ENCODE measurements at regions not wholly inside any gene's neighbourhood (a gene's known extent, or its start where the extent isn't known, plus 50 kb on each side); places are given as distances from the start of the nearest gene placed in this dataset.

GRCh38 chr19:32091241-32091640 lies 254.2 kb upstream of the ZNF507 start:
- H3K27ac ChIP-seq, result no peak overlapping the region
- ChIA-PET POLR2A (ENCODE audit: low non-redundant PET) (no interaction called here), CTCF (no interaction called here)
- no peak for DNase-seq (ENCODE audit: low spot score)
- no peak for TF ChIP-seq CTCF (conservative IDR thresholded peaks at IDR 0.05; ENCODE audit: low read depth)

- no peak for TF ChIP-seq CTCF (conservative IDR thresholded peaks at IDR 0.05; ENCODE audit: low read depth)
- ChIA-PET POLR2A (ENCODE audit: low non-redundant PET) (no interaction called here), CTCF (no interaction called here)
- DNase-seq (ENCODE audit: low spot score), result no peak
- H3K27ac ChIP-seq, result no peak overlapping the region
These were observed 248.4 kb upstream of the ZNF507 start for GRCh38 chr19:32097011-32097410.

GRCh38 chr19:32097620-32098019 lies 247.8 kb upstream of the ZNF507 start:
- ChIA-PET CTCF (no interaction called here), POLR2A (ENCODE audit: low non-redundant PET) (no interaction called here)
- TF ChIP-seq CTCF (conservative IDR thresholded peaks at IDR 0.05; ENCODE audit: low read depth), result no peak
- DNase-seq (ENCODE audit: low spot score), result no peak
- no peak overlapping the region for H3K27ac ChIP-seq

- TF ChIP-seq CTCF (conservative IDR thresholded peaks at IDR 0.05; ENCODE audit: low read depth), result no peak
- CTCF ChIA-PET, result no interaction called here
- POLR2A ChIA-PET (ENCODE audit: low non-redundant PET), result no interaction called here
- DNase-seq (ENCODE audit: low spot score), result no peak
- H3K27ac ChIP-seq, result no peak overlapping the region
These were observed 246.4 kb upstream of the ZNF507 start for GRCh38 chr19:32098968-32099367.

GRCh38 chr19:32101206-32101605 lies 244.2 kb upstream of the ZNF507 start:
- CTCF ChIA-PET, result interaction anchor here (0.5 kb wide), 1 partner anchor 1415 kb away, joined by 3 read pairs; no protein-coding TSS in a partner anchor
- no peak overlapping the region for H3K27ac ChIP-seq
- DNase-seq (ENCODE audit: low spot score), result no peak
- TF ChIP-seq CTCF (conservative IDR thresholded peaks at IDR 0.05; ENCODE audit: low read depth), result no peak
- POLR2A ChIA-PET (ENCODE audit: low non-redundant PET), result no interaction called here

GRCh38 chr19:32103541-32103940 lies 241.9 kb upstream of the ZNF507 start:
- TF ChIP-seq CTCF (conservative IDR thresholded peaks at IDR 0.05; ENCODE audit: low read depth), result no peak
- CTCF ChIA-PET, result no interaction called here
- H3K27ac ChIP-seq, result no peak overlapping the region
- POLR2A ChIA-PET (ENCODE audit: low non-redundant PET), result no interaction called here
- no peak for DNase-seq (ENCODE audit: low spot score)
